C4-2B (cell line): ENCODE measurements at regions not wholly inside any gene's neighbourhood (a gene's known extent, or its start where the extent isn't known, plus 50 kb on each side); places are given as distances from the start of the nearest gene placed in this dataset.

ENCODE experiments used
- ZFX ChIP-seq: fragments of 450-650 bp; IDR thresholded peaks from 2 replicates; pipeline ENCODE4 v1.6.1; 2017
- TF ChIP-seq, protein P1 (sequence below): fragments of 450-650 bp; conservative IDR thresholded peaks from 2 replicates; pipeline ENCODE4 v1.5.1; 2017; ENCODE audit warnings: mild to moderate bottlenecking

- TF ChIP-seq, protein P1, sequence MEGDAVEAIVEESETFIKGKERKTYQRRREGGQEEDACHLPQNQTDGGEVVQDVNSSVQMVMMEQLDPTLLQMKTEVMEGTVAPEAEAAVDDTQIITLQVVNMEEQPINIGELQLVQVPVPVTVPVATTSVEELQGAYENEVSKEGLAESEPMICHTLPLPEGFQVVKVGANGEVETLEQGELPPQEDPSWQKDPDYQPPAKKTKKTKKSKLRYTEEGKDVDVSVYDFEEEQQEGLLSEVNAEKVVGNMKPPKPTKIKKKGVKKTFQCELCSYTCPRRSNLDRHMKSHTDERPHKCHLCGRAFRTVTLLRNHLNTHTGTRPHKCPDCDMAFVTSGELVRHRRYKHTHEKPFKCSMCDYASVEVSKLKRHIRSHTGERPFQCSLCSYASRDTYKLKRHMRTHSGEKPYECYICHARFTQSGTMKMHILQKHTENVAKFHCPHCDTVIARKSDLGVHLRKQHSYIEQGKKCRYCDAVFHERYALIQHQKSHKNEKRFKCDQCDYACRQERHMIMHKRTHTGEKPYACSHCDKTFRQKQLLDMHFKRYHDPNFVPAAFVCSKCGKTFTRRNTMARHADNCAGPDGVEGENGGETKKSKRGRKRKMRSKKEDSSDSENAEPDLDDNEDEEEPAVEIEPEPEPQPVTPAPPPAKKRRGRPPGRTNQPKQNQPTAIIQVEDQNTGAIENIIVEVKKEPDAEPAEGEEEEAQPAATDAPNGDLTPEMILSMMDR = no peak
- no peak for TF ChIP-seq ZFX
These were observed 160.7 kb downstream of the AASDH start for GRCh38 chr4:56226579-56226978.
